IPS DF 4.7 (cell line): ENCODE measurements at regions not wholly inside any gene's neighbourhood (a gene's known extent, or its start where the extent isn't known, plus 50 kb on each side); places are given as distances from the start of the nearest gene placed in this dataset.

Source experiments
- DNase-seq: peaks from one replicate; pipeline ENCODE4 v3.0.0-alpha.2; 2013; ENCODE audit warnings: low spot score; ENCODE audit errors: extremely low read depth

- no peak for DNase-seq
Measured at GRCh38 chr10:43862756-43863155, 214.1 kb upstream of the ZNF32 start.

GRCh38 chr10:43861966-43862751 is 213.5 kb upstream of the ZNF32 start:
- no peak for DNase-seq

GRCh38 chr10:43859016-43859525 is 210.4 kb upstream of the ZNF32 start:
- DNase-seq, result no peak

- no peak for DNase-seq
Measured at GRCh38 chr10:43857931-43858315, 209.2 kb upstream of the ZNF32 start.

- DNase-seq, result no peak
Measured at GRCh38 chr10:43857206-43857930, 208.7 kb upstream of the ZNF32 start.

GRCh38 chr10:43856299-43856698 is 207.6 kb upstream of the ZNF32 start:
- no peak for DNase-seq

- no peak for DNase-seq
Measured at GRCh38 chr10:43855667-43856210, 207.1 kb upstream of the ZNF32 start.

GRCh38 chr10:43854007-43854406 is 205.3 kb upstream of the ZNF32 start:
- DNase-seq, result no peak

GRCh38 chr10:43853369-43853768 is 204.7 kb upstream of the ZNF32 start:
- no peak for DNase-seq

GRCh38 chr10:43852644-43853214 is 204.0 kb upstream of the ZNF32 start:
- DNase-seq, result no peak

GRCh38 chr10:43852149-43852548 is 203.5 kb upstream of the ZNF32 start:
- no peak for DNase-seq

GRCh38 chr10:43851030-43851429 is 202.3 kb upstream of the ZNF32 start:
- DNase-seq, result no peak

- no peak for DNase-seq
Measured at GRCh38 chr10:43849551-43849950, 200.9 kb upstream of the ZNF32 start.

- DNase-seq, result no peak
Measured at GRCh38 chr10:43846968-43847367, 198.3 kb upstream of the ZNF32 start.

GRCh38 chr10:43846187-43846680 is 197.6 kb upstream of the ZNF32 start:
- no peak for DNase-seq

GRCh38 chr10:43845121-43845520 is 196.4 kb upstream of the ZNF32 start:
- DNase-seq, result no peak

- DNase-seq, result no peak
Measured at GRCh38 chr10:43844221-43844620, 195.5 kb upstream of the ZNF32 start.

GRCh38 chr10:43843321-43844101 is 194.8 kb upstream of the ZNF32 start:
- DNase-seq, result no peak

- DNase-seq, result no peak
Measured at GRCh38 chr10:43842496-43842895, 193.8 kb upstream of the ZNF32 start.

GRCh38 chr10:43842072-43842471 is 193.4 kb upstream of the ZNF32 start:
- no peak for DNase-seq

- DNase-seq, result no peak
Measured at GRCh38 chr10:43839973-43840372, 191.3 kb upstream of the ZNF32 start.
